ENCODE measurements at regions not wholly inside any gene's neighbourhood (a gene's known extent, or its start where the extent isn't known, plus 50 kb on each side); places are given as distances from the start of the nearest gene placed in this dataset.

DNA sequence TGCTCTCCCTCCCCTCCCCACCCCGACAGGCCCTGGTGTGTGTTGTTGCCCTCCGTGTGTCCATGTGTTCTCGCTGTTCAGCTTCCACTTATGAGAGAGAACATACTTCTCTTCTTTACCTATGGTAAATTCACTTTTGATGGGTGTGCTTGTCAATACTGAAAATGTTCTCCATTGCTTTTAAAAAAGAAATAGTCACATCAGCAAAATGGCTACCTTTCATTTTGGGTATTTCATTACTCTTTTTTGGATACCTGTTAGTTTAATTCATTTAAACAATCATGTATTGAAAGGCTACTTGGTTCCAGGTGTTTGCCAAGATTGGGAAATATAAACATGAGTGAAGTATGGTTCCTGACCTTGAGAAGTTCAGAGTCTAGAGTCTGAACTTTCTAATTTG is 107.4 kb upstream of the PITX2 start:
- Histone ChIP-seq H3K4me1 (ENCODE audit: insufficient read depth, low read length) (no peaks in the 10 kb centered on the region), H3K27ac (ENCODE audit: low read depth, low read length) (no peak overlapping the region), H3K4me3 (ENCODE audit: low read length) (no peak overlapping the region), H3K9ac (ENCODE audit: low read depth, low read length) (no peak overlapping the region), H3K27me3 (ENCODE audit: insufficient read depth, low read length) (no peaks in the 10 kb centered on the region), H3K9me3 (ENCODE audit: insufficient read depth, low read depth, low read length) (no peaks in the 10 kb centered on the region), H3K36me3 (ENCODE audit: insufficient read depth, low read length) (no peaks in the 10 kb centered on the region)
- 100% methylated on average over 3 of the region's 3 CpGs for WGBS

DNA sequence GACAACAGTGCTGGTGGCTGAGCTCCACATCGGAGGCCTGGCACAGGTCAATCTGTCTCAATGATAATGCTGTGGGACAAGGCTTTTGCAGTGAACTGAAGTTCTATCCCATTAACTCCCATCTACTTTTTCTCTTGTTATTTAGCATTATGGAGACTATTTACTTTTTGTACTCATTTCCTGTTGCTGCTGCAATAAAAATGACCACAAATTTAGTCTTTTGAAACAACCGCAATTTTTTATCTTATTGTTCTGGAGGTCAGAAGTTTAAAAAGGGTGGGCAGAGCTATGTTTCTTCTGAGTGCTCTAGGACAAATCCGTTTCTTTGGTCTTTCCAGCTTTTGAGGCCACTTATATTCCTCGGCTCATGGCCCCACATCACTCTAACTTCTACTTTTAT is 111.0 kb upstream of the PITX2 start:
- Histone ChIP-seq H3K9me3 (ENCODE audit: insufficient read depth, low read depth, low read length) (no peaks in the 10 kb centered on the region), H3K27ac (ENCODE audit: low read depth, low read length) (no peak overlapping the region), H3K4me1 (ENCODE audit: insufficient read depth, low read length) (no peaks in the 10 kb centered on the region), H3K36me3 (ENCODE audit: insufficient read depth, low read length) (no peaks in the 10 kb centered on the region), H3K27me3 (ENCODE audit: insufficient read depth, low read length) (no peaks in the 10 kb centered on the region), H3K9ac (ENCODE audit: low read depth, low read length) (no peak overlapping the region), H3K4me3 (ENCODE audit: low read length) (no peak overlapping the region)
- WGBS = 84% methylated on average over 4 of the region's 4 CpGs

DNA sequence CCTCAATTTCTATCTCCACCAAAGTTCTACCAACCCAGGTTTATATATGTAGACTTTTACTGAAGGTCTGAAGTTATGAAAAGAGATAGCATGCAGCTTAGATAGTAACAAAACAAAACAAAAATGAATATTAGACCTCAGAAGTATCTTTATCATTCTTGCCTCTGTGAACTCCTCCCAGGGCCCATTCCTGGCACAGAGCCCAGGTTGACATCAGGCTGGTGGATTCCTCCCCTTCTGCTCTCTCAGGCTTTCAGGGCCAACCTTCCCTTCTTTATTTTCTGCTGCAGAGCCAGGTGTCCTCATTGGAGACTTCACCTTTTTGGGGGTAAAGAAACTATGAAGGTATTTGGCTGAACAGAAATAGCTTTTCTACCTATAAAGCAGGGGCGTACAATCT is 112.8 kb upstream of the PITX2 start:
- no peaks in the 10 kb centered on the region for H3K36me3 ChIP-seq (ENCODE audit: insufficient read depth, low read length)
- WGBS = 93% methylated on average over 1 of the region's 1 CpG
- H3K9me3 ChIP-seq (ENCODE audit: insufficient read depth, low read depth, low read length) = no peaks in the 10 kb centered on the region
- H3K9ac ChIP-seq (ENCODE audit: low read depth, low read length) = no peak overlapping the region
- no peak overlapping the region for H3K27ac ChIP-seq (ENCODE audit: low read depth, low read length)
- no peak overlapping the region for H3K4me3 ChIP-seq (ENCODE audit: low read length)
- no peaks in the 10 kb centered on the region for H3K4me1 ChIP-seq (ENCODE audit: insufficient read depth, low read length)
- H3K27me3 ChIP-seq (ENCODE audit: insufficient read depth, low read length) = no peaks in the 10 kb centered on the region

DNA sequence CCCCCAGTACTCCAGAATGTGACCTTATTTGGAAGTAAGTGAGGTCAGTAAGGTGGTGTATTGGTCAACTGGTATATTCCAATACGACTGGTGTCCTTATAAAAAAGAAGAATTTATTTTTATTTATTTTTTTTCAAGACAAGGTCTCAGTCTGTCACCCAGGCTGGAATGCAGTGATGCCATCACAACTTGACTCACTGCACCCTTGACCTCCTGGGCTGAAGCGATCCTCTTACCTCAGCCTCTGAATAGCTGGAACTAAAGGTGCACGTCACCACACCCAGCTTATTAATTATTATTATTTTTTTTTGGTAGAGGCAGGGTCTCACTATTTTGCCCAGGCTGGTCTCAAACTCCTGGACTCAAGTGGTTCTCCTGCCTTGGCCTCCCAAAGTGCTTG is 115.1 kb upstream of the PITX2 start:
- no peaks in the 10 kb centered on the region for H3K27me3 ChIP-seq (ENCODE audit: insufficient read depth, low read length)
- H3K27ac ChIP-seq (ENCODE audit: low read depth, low read length) = no peak overlapping the region
- no peak overlapping the region for H3K4me3 ChIP-seq (ENCODE audit: low read length)
- H3K9me3 ChIP-seq (ENCODE audit: insufficient read depth, low read depth, low read length) = no peaks in the 10 kb centered on the region
- H3K9ac ChIP-seq (ENCODE audit: low read depth, low read length) = no peak overlapping the region
- WGBS = 85% methylated on average over 1 of the region's 3 CpGs
- no peaks in the 10 kb centered on the region for H3K4me1 ChIP-seq (ENCODE audit: insufficient read depth, low read length)
- no peaks in the 10 kb centered on the region for H3K36me3 ChIP-seq (ENCODE audit: insufficient read depth, low read length)

DNA sequence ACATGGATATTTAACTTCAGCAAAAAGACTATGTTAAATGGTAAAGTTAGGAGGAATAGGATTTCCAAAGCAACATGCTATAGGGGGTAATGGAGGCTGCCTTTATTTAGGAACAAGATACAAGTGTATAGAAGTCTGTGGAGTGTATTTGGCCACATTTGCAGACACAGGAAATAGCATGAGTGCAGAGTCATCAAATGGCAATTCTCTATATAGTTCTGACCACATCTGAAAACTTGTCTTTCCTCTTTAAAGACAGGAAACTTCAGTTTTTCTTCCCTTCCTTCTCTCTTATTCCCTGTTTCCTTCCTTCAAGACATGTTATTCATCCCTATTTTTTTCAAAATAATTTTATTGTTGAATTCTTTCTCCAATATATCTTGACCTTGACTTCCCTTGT is 119.3 kb upstream of the PITX2 start:
- no peak overlapping the region for H3K9ac ChIP-seq (ENCODE audit: low read depth, low read length)
- H3K36me3 ChIP-seq (ENCODE audit: insufficient read depth, low read length) = no peaks in the 10 kb centered on the region
- H3K9me3 ChIP-seq (ENCODE audit: insufficient read depth, low read depth, low read length) = no peaks in the 10 kb centered on the region
- H3K27ac ChIP-seq (ENCODE audit: low read depth, low read length) = no peak overlapping the region
- no peaks in the 10 kb centered on the region for H3K4me1 ChIP-seq (ENCODE audit: insufficient read depth, low read length)
- H3K4me3 ChIP-seq (ENCODE audit: low read length) = no peak overlapping the region
- no peaks in the 10 kb centered on the region for H3K27me3 ChIP-seq (ENCODE audit: insufficient read depth, low read length)

DNA sequence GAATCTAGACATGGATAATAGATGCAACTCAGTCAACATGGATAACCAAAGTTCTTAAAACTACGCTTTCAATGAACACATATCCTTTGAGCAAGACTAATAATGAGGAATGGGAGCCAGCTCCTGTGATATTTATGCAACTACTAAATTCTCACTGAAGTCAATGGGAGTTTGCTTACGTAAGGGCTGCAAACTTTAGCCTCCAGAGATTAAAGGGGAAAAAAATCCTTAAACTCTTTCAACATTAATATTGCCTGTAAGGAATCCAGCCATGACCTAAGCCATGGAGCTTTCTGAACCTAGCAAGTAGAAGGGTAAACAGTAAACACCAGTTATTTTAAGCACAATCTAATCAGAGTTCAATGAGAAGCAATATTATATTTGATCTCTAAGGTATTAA is 125.2 kb upstream of the PITX2 start:
- Histone ChIP-seq H3K9ac (ENCODE audit: low read depth, low read length) (no peak overlapping the region), H3K4me1 (ENCODE audit: insufficient read depth, low read length) (no peaks in the 10 kb centered on the region), H3K27ac (ENCODE audit: low read depth, low read length) (no peak overlapping the region), H3K4me3 (ENCODE audit: low read length) (no peak overlapping the region), H3K9me3 (ENCODE audit: insufficient read depth, low read depth, low read length) (no peaks in the 10 kb centered on the region), H3K27me3 (ENCODE audit: insufficient read depth, low read length) (no peaks in the 10 kb centered on the region), H3K36me3 (ENCODE audit: insufficient read depth, low read length) (no peaks in the 10 kb centered on the region)
- WGBS = 92% methylated on average over 2 of the region's 2 CpGs

DNA sequence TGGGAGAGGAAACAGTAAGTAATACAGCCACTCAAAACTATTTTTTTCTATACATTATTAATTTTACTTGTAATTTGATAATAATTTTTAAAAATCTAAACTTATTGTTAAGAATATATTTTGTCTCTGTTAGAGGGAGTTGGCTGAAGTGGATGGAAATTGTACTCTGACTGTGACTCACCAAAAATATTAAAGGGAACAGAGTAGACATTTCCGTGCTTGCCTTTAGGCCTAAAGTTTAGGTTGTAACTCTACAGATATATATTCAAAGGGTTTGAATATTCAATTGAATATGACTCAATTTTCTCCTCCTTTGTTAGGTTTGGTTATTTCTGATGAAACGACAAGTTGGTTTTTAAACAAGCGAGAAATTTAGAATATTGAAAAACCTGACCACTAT is 128.3 kb upstream of the PITX2 start:
- 100% methylated on average over 1 of the region's 3 CpGs for WGBS
- no peaks in the 10 kb centered on the region for H3K9me3 ChIP-seq (ENCODE audit: insufficient read depth, low read depth, low read length)
- no peak overlapping the region for H3K9ac ChIP-seq (ENCODE audit: low read depth, low read length)
- no peak overlapping the region for H3K27ac ChIP-seq (ENCODE audit: low read depth, low read length)
- H3K27me3 ChIP-seq (ENCODE audit: insufficient read depth, low read length) = no peaks in the 10 kb centered on the region
- H3K36me3 ChIP-seq (ENCODE audit: insufficient read depth, low read length) = no peaks in the 10 kb centered on the region
- no peaks in the 10 kb centered on the region for H3K4me1 ChIP-seq (ENCODE audit: insufficient read depth, low read length)
- no peak overlapping the region for H3K4me3 ChIP-seq (ENCODE audit: low read length)

DNA sequence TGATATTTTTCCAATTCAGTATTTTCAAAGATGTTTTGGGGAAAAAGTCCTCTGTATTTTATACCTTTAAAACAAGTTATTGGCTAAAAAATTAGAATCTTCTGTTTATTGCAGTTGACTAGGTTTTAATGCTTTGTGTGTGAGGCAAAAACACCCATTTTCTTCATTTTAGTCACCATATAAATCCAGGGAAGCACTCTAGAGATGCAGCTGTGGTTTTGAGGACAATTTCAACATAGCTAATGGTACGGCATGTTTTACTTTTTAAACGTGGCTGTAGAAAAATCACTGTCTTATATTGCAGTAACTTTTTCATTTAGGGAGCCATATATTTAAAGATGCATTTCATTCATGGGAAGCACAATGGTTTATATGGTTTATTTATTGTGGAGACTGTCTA is 129.1 kb upstream of the PITX2 start:
- no peaks in the 10 kb centered on the region for H3K4me1 ChIP-seq (ENCODE audit: insufficient read depth, low read length)

DNA sequence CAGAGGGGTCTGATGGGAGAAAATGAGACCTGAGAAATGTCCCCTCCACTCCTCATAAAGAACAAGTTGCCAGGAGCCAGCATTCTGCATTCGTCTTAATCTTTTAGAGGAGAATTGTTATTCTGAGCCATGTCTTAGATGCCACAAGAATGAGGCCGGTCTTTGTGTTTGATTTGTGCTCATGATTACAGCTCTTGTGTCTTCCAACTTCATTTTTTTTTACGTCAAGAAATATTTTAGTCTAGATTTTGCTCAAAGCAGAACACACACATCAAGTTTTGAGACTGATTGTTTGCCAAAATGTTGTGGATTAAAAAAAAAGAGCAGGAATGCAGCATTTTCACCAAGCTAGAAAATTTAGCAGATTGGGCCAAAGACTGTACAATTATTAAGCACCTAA is 130.6 kb upstream of the PITX2 start:
- Histone ChIP-seq H3K4me3 (ENCODE audit: low read length) (no peak overlapping the region), H3K27ac (ENCODE audit: low read depth, low read length) (no peak overlapping the region), H3K9me3 (ENCODE audit: insufficient read depth, low read depth, low read length) (no peaks in the 10 kb centered on the region), H3K9ac (ENCODE audit: low read depth, low read length) (no peak overlapping the region), H3K4me1 (ENCODE audit: insufficient read depth, low read length) (no peaks in the 10 kb centered on the region), H3K36me3 (ENCODE audit: insufficient read depth, low read length) (no peaks in the 10 kb centered on the region), H3K27me3 (ENCODE audit: insufficient read depth, low read length) (no peaks in the 10 kb centered on the region)
- 90% methylated on average over 2 of the region's 3 CpGs for WGBS

More for the DNA sequence above, 129.1 kb upstream of the PITX2 start:
- 91% methylated on average over 2 of the region's 2 CpGs for WGBS
- Histone ChIP-seq H3K27me3 (ENCODE audit: insufficient read depth, low read length) (no peaks in the 10 kb centered on the region), H3K27ac (ENCODE audit: low read depth, low read length) (no peak overlapping the region), H3K9ac (ENCODE audit: low read depth, low read length) (no peak overlapping the region), H3K36me3 (ENCODE audit: insufficient read depth, low read length) (no peaks in the 10 kb centered on the region), H3K4me3 (ENCODE audit: low read length) (no peak overlapping the region), H3K9me3 (ENCODE audit: insufficient read depth, low read depth, low read length) (no peaks in the 10 kb centered on the region)

DNA sequence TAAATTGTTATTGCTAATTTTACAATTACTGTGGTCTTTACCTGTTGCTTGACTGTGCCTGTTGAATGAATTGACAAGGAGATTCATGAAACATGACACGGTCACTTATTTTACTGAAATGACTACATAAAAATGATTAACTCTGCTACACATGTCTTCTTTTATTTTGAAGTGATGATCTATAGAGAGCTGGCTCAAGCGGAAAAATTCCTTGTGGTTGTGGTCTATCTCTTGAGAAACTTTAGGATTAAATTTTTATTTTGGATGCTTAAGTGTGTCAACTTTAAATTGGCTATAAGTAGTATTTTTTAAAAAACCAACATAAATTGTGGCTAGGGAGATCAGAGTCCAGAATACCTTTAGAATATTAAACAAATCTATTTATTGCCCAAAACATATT is 131.8 kb upstream of the PITX2 start:
- no peaks in the 10 kb centered on the region for H3K36me3 ChIP-seq (ENCODE audit: insufficient read depth, low read length)
- no peak overlapping the region for H3K9ac ChIP-seq (ENCODE audit: low read depth, low read length)
- WGBS = 97% methylated on average over 2 of the region's 2 CpGs
- no peaks in the 10 kb centered on the region for H3K9me3 ChIP-seq (ENCODE audit: insufficient read depth, low read depth, low read length)
- H3K4me1 ChIP-seq (ENCODE audit: insufficient read depth, low read length) = no peaks in the 10 kb centered on the region
- H3K27me3 ChIP-seq (ENCODE audit: insufficient read depth, low read length) = no peaks in the 10 kb centered on the region
- no peak overlapping the region for H3K27ac ChIP-seq (ENCODE audit: low read depth, low read length)
- H3K4me3 ChIP-seq (ENCODE audit: low read length) = no peak overlapping the region

DNA sequence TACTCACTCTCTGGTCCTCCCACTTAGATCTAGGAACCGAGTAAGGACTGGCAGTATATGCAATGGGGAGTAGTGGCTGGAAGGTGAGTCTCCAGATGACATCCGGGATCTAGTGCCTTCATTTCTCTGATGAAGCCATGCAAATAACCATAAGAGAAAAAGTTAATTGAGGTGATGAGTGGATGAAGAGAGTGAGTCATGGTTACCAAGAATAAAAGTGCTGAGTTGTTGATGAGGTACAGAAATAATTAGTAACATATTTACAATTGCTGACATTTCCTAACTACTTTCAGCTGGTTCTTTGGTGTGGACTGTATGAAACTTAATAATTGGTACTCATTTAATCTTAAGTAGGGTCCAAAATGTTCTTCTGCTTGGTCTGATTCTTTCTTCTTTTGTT is 146.7 kb upstream of the PITX2 start:
- Histone ChIP-seq H3K9ac (ENCODE audit: low read depth, low read length) (no peak overlapping the region), H3K27ac (ENCODE audit: low read depth, low read length) (no peak overlapping the region), H3K4me1 (ENCODE audit: insufficient read depth, low read length) (no peaks in the 10 kb centered on the region), H3K36me3 (ENCODE audit: insufficient read depth, low read length) (no peaks in the 10 kb centered on the region), H3K27me3 (ENCODE audit: insufficient read depth, low read length) (no peaks in the 10 kb centered on the region), H3K4me3 (ENCODE audit: low read length) (no peak overlapping the region), H3K9me3 (ENCODE audit: insufficient read depth, low read depth, low read length) (no peaks in the 10 kb centered on the region; the same call in 1 of the 2 replicates)
- WGBS = 100% methylated on average over 1 of the region's 2 CpGs

DNA sequence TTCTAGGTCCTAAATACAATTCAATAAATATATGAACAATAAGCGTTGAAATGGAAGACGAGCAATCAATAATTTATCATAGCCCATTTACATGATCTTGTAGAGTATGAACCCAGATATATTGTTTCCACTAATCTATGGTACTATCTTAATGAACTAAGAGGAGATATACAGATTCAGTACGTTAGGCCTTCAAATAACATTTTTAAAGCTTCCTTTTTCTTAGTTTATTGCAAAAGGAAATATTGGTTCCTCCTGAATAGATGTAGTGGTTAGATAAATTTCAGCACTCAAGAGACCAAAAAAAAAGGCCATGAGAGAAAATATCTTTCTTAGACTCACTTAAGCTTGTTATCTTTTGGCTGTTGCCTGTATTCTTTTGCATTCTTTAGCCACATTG is 147.5 kb upstream of the PITX2 start:
- H3K27me3 ChIP-seq (ENCODE audit: insufficient read depth, low read length) = no peaks in the 10 kb centered on the region

More for the DNA sequence above, 147.5 kb upstream of the PITX2 start:
- H3K4me3 ChIP-seq (ENCODE audit: low read length) = no peak overlapping the region
- no peaks in the 10 kb centered on the region for H3K36me3 ChIP-seq (ENCODE audit: insufficient read depth, low read length)
- no peak overlapping the region for H3K27ac ChIP-seq (ENCODE audit: low read depth, low read length)
- no peak overlapping the region for H3K9ac ChIP-seq (ENCODE audit: low read depth, low read length)
- no peaks in the 10 kb centered on the region for H3K4me1 ChIP-seq (ENCODE audit: insufficient read depth, low read length)
- WGBS = 100% methylated on average over 2 of the region's 3 CpGs
- H3K9me3 ChIP-seq (ENCODE audit: insufficient read depth, low read depth, low read length) = no peaks in the 10 kb centered on the region
